Aorta (tissue), 5 donors: ENCODE measurements at regions not wholly inside any gene's neighbourhood (a gene's known extent, or its start where the extent isn't known, plus 50 kb on each side); places are given as distances from the start of the nearest gene placed in this dataset.
"Not testable (repeated sequence)": the region's sequence is repeated elsewhere in the genome, so short reads cannot be mapped to it uniquely, and the experiment has no call there.

Experiments used
- ATAC-seq: fragments of 200-7000 bp; cut with Tn5 transposase; one replicate; pipeline ENCODE4 v1.9.1; 2022; ENCODE audit warnings: moderate library complexity; ENCODE audit not compliant: low FRiP score
- DNase-seq, 2 donors: peaks; one replicate each; pipeline ENCODE4 v3.0.0-alpha.2; 2020
- H3K27ac ChIP-seq, 2 donors: one replicate each; pipeline ENCODE4 v1.5.1; 2013; ENCODE audit warnings: low read length in 2 of 2, mild to moderate bottlenecking in 2 of 2, moderate library complexity in 2 of 2, control low read depth in 1 of 2, inconsistent platforms in 1 of 2, low read depth in 1 of 2
- H3K27me3 ChIP-seq, 2 donors: one replicate each; pipeline ENCODE4 v1.6.1; 2013; ENCODE audit warnings: control low read depth in 1 of 2, low read length in 1 of 2, mild to moderate bottlenecking in 1 of 2, moderate library complexity in 1 of 2; ENCODE audit not compliant: insufficient read depth in 2 of 2, control insufficient read depth in 1 of 2
- H3K36me3 ChIP-seq, 2 donors: one replicate each; pipeline ENCODE4 v1.6.1; 2013; ENCODE audit warnings: control low read depth in 1 of 2, low read length in 1 of 2, mild to moderate bottlenecking in 1 of 2; ENCODE audit not compliant: insufficient read depth in 2 of 2, control insufficient read depth in 1 of 2
- H3K4me1 ChIP-seq, 2 donors: one replicate each; pipeline ENCODE4 v1.6.1; 2013; ENCODE audit warnings: low read length in 2 of 2, control low read depth in 1 of 2, mild to moderate bottlenecking in 1 of 2, moderate library complexity in 1 of 2; ENCODE audit not compliant: insufficient read depth in 2 of 2, control insufficient read depth in 1 of 2
- H3K4me3 ChIP-seq, 2 donors: one replicate each; pipeline ENCODE4 v1.5.1; 2013; ENCODE audit warnings: low read length in 2 of 2, control low read depth in 1 of 2, mild to moderate bottlenecking in 1 of 2
- H3K9me3 ChIP-seq: one replicate; pipeline ENCODE4 v1.6.1; 2013; ENCODE audit warnings: mild to moderate bottlenecking, low read length; ENCODE audit not compliant: control insufficient read depth
- WGBS, 2 donors: extraction: QIAGEN DNeasy Blood & Tissue Kit; methylation state at CpG; one replicate each; pipeline ENCODE4 v1.1.7; 2013; 5-methylcytosine and 5-hydroxymethylcytosine counted together
- intact Hi-C, 2 donors: fragments of 100-400 bp; cut with DNase I; formaldehyde crosslinking; loops; one replicate each; pipeline versions ENCODE4 v1.14.2 to v1.15.0; 2022
- donor health status: healthy with polysubstance abuse.
- donor health status: Bipolar disorder and iron deficiency.
- donor health status: DM: no; HTN: no; CAD: no.
- donor health status: DM: no; HTN: no; CAD: no.
- donor health status: DM: yes; HTN: yes; CAD: no.

DNA sequence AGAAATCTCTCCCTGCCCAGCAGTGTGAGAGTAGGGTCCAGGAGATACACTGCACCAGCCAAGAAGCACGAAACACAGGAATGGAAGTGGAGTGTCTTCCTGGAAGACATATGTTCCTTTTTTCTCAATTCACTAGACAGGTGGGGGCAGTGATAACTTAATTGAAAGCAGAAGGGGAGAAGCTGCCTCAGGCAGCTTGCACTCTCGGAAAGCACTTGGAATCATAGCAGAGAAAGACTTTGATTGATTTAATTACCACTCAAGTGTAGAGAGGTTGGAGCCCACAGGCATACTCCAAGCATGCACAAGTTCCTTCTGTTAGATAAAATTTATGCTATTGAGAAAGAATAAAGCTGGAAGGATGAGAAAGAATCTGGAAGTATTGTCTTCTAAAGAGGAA is 249.4 kb downstream of the SLITRK6 start:
- WGBS, 2 donors = 82 to 84% methylated on average over 2 of the region's 2 CpGs
- DNase-seq (no peak), ATAC-seq (no peak)
- peaks cover 0 to 2% of the 10 kb centered on the region in 2 donors for H3K4me1 ChIP-seq
- H3K27me3 ChIP-seq = no peaks in the 10 kb centered on the region
- peaks cover 2% of the 10 kb centered on the region for H3K9me3 ChIP-seq
- H3K27ac ChIP-seq = no peak overlapping the region
- no peak overlapping the region for H3K4me3 ChIP-seq
- H3K36me3 ChIP-seq = no peaks in the 10 kb centered on the region
- intact Hi-C loops = no loop called here

DNA sequence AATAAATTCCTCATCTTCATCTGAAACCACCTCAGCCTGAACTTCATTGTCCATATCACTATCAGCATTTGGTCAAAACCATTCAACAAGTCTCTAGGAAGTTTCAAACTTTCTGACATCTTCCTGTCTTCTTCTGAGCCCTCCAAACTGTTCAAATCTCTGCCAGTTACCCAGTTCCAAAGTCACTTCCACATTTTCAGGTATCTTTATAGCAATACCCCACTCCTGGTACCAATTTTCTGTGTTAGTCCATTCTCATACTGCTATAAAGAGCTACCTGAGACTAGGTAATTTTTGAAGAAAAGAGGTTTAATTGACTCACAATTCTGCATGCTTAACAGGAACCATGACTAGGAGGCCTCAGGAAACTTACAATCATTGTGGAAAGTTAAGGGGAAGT is 250.4 kb downstream of the SLITRK6 start:
- H3K4me1 ChIP-seq, ATAC-seq, intact Hi-C loops, H3K9me3 ChIP-seq, H3K4me3 ChIP-seq, H3K27ac ChIP-seq, H3K27me3 ChIP-seq, H3K36me3 ChIP-seq, DNase-seq: not testable (repeated sequence)

DNA sequence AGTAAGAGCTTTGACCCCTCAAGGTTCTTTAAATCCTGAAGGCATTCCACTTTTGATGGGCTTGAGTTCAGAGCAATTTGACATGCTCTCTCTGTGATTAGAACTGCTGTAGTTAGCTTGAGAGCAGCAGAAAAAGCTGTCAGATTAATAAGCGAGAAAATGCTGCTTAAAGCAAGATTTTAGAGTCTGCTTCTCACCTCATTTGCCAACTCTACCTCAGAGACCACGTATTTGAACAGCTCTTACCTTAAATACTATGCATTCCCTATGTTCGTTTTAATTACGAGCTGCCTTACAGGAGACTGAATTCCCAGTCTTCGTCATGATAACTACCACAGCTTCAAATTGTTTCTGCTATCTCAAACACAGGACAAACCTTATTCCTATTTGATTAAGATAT is 253.4 kb downstream of the SLITRK6 start:
- WGBS, 2 donors = 76 to 79% methylated on average over 5 of the region's 5 CpGs
- intact Hi-C loops = no loop called here
- H3K27me3 ChIP-seq = no peaks in the 10 kb centered on the region

DNA sequence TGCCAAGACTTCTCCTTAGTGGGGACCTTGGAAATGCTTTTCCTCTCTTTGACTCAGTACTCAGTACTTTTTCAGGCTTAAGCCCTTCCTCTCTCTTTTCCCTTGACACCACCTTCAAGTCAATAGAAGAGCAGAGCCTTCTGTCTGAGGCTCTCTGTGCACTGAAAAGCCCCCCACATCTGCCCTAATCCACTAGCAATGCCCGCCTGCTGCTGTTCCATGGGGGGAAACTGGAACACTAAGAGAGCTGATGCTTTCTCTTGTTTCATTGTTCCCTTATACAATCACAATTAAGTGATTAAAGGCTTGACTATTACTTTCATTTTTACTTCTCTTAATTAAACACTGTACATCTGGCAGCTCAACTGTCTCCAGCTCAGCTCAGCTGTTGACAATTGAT is 254.5 kb downstream of the SLITRK6 start:
- intact Hi-C loops = no loop called here
- DNase-seq (no peak), ATAC-seq (no peak)
- Histone ChIP-seq H3K27ac (no peak overlapping the region), H3K4me3 (no peak overlapping the region), H3K9me3 (peaks cover 2% of the 10 kb centered on the region), H3K27me3 (no peaks in the 10 kb centered on the region), H3K4me1 (peaks cover 0 to 2% of the 10 kb centered on the region in 2 donors), H3K36me3 (no peaks in the 10 kb centered on the region)
- WGBS, 2 donors = 97 to 100% methylated on average over 1 of the region's 1 CpG

More for the DNA sequence above, 253.4 kb downstream of the SLITRK6 start:
- no peak overlapping the region for H3K27ac ChIP-seq
- ATAC-seq = no peak
- DNase-seq = no peak
- no peaks in the 10 kb centered on the region for H3K36me3 ChIP-seq
- H3K4me3 ChIP-seq = no peak overlapping the region
- H3K9me3 ChIP-seq = peaks cover 2% of the 10 kb centered on the region
- H3K4me1 ChIP-seq = peaks cover 0 to 2% of the 10 kb centered on the region in 2 donors

DNA sequence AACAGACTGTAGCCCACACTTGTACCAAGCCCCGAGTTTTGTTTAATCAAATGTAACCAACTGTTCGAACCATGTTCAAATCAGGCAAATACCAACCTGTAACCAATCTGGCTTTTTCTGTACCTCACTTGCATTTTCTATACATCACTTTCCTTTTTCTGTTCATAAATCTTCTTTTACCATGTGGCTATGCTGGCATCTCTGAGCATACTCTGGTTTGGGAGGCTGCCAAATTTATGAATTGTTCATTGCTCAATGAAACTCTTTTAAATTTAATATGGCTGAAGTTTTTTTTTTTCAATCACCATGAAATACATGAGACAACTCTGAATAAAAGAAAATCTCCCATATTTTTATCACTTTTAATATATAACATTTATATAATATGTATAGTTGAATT is 256.1 kb downstream of the SLITRK6 start:
- H3K27me3 ChIP-seq = no peaks in the 10 kb centered on the region
- no peak for ATAC-seq
- 69 to 74% methylated on average over 2 of the region's 2 CpGs for WGBS, 2 donors

DNA sequence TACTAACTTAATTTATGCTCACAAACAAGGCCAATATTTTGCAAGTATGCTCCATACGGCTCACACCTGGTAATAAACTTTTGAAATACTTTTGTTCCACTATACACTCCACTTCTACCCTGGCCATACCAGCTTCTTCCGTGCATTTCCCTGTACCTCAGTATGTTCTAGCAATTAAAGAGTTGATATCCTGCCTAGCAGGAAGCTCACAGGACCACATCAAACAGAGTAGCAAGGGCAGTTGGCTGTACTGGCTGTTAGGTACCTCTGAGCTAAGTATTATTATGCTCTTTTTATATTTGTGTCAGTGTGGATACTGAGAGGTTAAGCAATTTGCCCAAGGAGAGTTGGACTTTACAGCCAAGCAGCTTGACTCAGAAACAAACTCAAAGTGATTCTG is 257.7 kb downstream of the SLITRK6 start:
- no peak for ATAC-seq
- 85 to 87% methylated on average over 2 of the region's 2 CpGs for WGBS, 2 donors
- intact Hi-C loops = no loop called here
- H3K4me3 ChIP-seq = no peak overlapping the region
- H3K9me3 ChIP-seq = no peaks in the 10 kb centered on the region
- H3K27me3 ChIP-seq = no peaks in the 10 kb centered on the region
- H3K36me3 ChIP-seq = no peaks in the 10 kb centered on the region
- no peaks in the 10 kb centered on the region for H3K4me1 ChIP-seq
- H3K27ac ChIP-seq = no peak overlapping the region
- DNase-seq = no peak

More for the DNA sequence above, 256.1 kb downstream of the SLITRK6 start:
- Histone ChIP-seq H3K4me1 (no peaks in the 10 kb centered on the region), H3K27ac (no peak overlapping the region), H3K4me3 (no peak overlapping the region), H3K36me3 (no peaks in the 10 kb centered on the region), H3K9me3 (no peaks in the 10 kb centered on the region)
- intact Hi-C loops = no loop called here
- DNase-seq = no peak

DNA sequence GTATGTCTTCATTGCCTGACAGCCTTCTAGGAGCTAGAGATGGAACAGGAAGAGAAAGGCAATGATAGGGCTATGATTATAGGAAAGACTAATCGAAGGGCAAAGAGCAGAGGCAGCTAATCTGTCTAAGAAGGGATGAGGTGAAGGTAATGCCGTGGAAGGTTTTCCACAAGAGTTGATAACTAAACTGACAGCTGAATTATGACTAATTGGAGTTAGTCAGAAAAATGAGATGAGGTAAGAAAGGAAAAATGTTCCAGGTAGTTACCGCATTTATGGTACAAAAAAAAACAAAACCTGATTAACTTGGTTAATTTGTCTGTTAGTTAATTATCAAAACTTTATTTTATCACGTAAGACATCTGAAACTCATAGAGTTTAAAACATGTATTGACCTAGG is 260.3 kb downstream of the SLITRK6 start:
- H3K4me3 ChIP-seq = no peak overlapping the region

DNA sequence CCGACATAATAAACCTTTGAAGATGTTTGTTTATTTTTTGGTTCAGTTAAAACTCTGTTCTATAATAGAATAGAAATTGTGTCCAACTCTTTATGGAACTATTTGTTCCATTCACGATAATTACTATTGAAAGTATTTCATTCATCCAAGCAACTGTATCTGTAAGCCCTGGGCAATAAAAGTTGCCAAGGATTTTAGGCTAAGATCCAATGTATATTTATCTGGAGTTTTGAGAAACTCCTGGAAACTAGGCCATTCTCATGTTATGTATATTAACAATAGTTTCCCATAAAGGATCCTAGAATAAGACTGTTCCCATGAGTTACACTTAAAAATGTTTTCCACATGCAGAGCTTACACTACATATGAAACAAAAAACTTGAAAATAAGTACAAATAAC is 261.6 kb downstream of the SLITRK6 start:
- Histone ChIP-seq H3K4me3 (no peak overlapping the region), H3K36me3 (no peaks in the 10 kb centered on the region), H3K9me3 (no peaks in the 10 kb centered on the region), H3K27ac (no peak overlapping the region), H3K27me3 (no peaks in the 10 kb centered on the region), H3K4me1 (no peaks in the 10 kb centered on the region)
- no peak for ATAC-seq
- intact Hi-C loops = no loop called here
- no peak for DNase-seq
- 8 to 10% methylated on average over 2 of the region's 2 CpGs for WGBS, 2 donors

More for the DNA sequence above, 260.3 kb downstream of the SLITRK6 start:
- DNase-seq = no peak
- intact Hi-C loops = no loop called here
- H3K27ac ChIP-seq = no peak overlapping the region
- 92% methylated on average over 4 of the region's 4 CpGs for WGBS, 2 donors
- no peaks in the 10 kb centered on the region for H3K36me3 ChIP-seq
- H3K4me1 ChIP-seq = no peaks in the 10 kb centered on the region
- no peaks in the 10 kb centered on the region for H3K9me3 ChIP-seq
- no peak for ATAC-seq
- no peaks in the 10 kb centered on the region for H3K27me3 ChIP-seq

DNA sequence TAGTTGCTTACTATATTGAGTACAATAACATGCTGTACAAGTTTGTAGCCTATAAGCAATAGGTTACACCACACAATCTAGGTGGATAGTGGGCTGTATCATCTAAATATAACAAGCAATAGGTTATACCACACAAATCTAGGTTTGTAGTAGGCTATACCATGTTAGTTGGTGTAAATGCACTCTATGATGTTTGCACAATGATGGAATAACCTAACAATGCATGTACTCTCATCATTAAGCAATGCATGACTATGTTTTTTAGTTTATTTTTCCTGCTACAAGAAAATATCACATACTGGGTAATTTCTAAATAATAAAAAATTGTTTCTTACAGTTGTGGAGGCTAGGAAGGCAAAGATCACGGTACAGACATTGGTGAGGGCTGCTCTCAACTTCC is 262.5 kb downstream of the SLITRK6 start:
- H3K36me3 ChIP-seq = no peaks in the 10 kb centered on the region
- intact Hi-C loops = no loop called here
- H3K9me3 ChIP-seq = no peaks in the 10 kb centered on the region
- no peaks in the 10 kb centered on the region for H3K4me1 ChIP-seq
- H3K27ac ChIP-seq = no peak overlapping the region
- DNase-seq = no peak
- no peak overlapping the region for H3K4me3 ChIP-seq
- 91% methylated on average over 1 of the region's 1 CpG for WGBS, 2 donors
- H3K27me3 ChIP-seq = no peaks in the 10 kb centered on the region
- ATAC-seq = no peak
